Colon (tissue), 2 donors: ENCODE measurements at regions not wholly inside any gene's neighbourhood (a gene's known extent, or its start where the extent isn't known, plus 50 kb on each side); places are given as distances from the start of the nearest gene placed in this dataset.

ENCODE experiments used
- FAIRE-seq: peaks from 2 replicates; lab custom pipeline; 2012; peaks lifted over from hg19 to GRCh38; lab: Jason Lieb, UNC
- donor health status: control.
- donor health status: control.

- no peak for FAIRE-seq
These were observed 194.4 kb downstream of the FAM133A start for GRCh38 chrX:93868289-93868965.

- FAIRE-seq = no peak
These were observed 200.5 kb downstream of the FAM133A start for GRCh38 chrX:93874554-93874953.

GRCh38 chrX:93875621-93876282 is 201.7 kb downstream of the FAM133A start:
- no peak for FAIRE-seq

GRCh38 chrX:93921041-93921440 is 247.0 kb downstream of the FAM133A start:
- peak; percentile 76 for FAIRE-seq

- FAIRE-seq = peak; percentile 21
These were observed 258.6 kb downstream of the FAM133A start for GRCh38 chrX:93932471-93933220.

GRCh38 chrX:93977641-93978040 is 303.6 kb downstream of the FAM133A start:
- FAIRE-seq = no peak

GRCh38 chrX:93985344-93986307 is 311.6 kb downstream of the FAM133A start:
- no peak for FAIRE-seq
